ENCODE measurements at regions not wholly inside any gene's neighbourhood (a gene's known extent, or its start where the extent isn't known, plus 50 kb on each side); places are given as distances from the start of the nearest gene placed in this dataset.

DNA sequence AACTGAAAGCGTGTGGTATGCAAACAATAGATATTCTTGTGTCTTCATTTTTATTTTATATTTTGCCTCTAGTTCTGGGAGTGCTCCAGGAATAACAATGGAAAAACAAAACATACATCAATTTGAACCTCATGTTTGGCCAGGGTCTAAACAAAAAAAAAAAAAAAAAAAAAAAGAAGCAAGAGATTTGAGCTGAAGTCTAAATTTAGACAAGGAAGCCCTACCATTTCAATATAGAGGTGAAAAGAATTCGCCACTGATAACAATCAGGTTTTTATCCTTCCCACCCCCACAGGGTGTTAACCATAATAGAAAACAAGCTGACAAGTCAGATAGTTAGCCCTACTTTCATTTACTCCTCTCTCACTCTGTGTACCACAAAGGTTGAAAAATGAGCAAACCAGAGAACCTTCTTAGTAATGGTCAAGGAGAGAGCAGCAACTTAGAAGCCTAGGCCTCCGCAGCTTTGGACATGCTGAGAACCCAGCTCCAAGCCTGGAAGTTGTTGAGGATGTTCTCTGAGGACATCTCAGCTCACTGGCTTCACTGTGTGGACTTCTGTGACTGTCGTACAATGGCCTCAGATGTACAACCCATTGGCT, 118.2 kb upstream of the HMHB1 start (continued):
- TF ChIP-seq AFF4 (CRISPR knock-in tag; IDR thresholded peaks at IDR 0.05; ENCODE audit: borderline replicate concordance) = no peak
- TF ChIP-seq SMAD3 (CRISPR knock-in tag; IDR thresholded peaks at IDR 0.05; ENCODE audit: borderline replicate concordance) = no peak
- TF ChIP-seq NR1H2 (CRISPR knock-in tag; IDR thresholded peaks at IDR 0.05) = no peak
- TF ChIP-seq, protein P1, sequence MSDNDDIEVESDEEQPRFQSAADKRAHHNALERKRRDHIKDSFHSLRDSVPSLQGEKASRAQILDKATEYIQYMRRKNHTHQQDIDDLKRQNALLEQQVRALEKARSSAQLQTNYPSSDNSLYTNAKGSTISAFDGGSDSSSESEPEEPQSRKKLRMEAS (CRISPR knock-in tag; IDR thresholded peaks at IDR 0.05) = no peak
- TF ChIP-seq CREM (CRISPR knock-in tag; IDR thresholded peaks at IDR 0.05) = no peak
- no peak for TF ChIP-seq FOXP1 (CRISPR knock-in tag; IDR thresholded peaks at IDR 0.05; ENCODE audit: borderline replicate concordance)
- TF ChIP-seq, protein P2, sequence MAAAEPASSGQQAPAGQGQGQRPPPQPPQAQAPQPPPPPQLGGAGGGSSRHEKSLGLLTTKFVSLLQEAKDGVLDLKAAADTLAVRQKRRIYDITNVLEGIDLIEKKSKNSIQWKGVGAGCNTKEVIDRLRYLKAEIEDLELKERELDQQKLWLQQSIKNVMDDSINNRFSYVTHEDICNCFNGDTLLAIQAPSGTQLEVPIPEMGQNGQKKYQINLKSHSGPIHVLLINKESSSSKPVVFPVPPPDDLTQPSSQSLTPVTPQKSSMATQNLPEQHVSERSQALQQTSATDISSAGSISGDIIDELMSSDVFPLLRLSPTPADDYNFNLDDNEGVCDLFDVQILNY (CRISPR knock-in tag; IDR thresholded peaks at IDR 0.05) = no peak

GRCh38 chr5:143692342-143692741, 119.6 kb upstream of the HMHB1 start:
- TF ChIP-seq ZNF512 (CRISPR knock-in tag; IDR thresholded peaks at IDR 0.05; ENCODE audit: borderline replicate concordance) (no peak), JUN (CRISPR knock-in tag; IDR thresholded peaks at IDR 0.05) (no peak), NR3C1 (CRISPR knock-in tag; conservative IDR thresholded peaks at IDR 0.05; ENCODE audit: low read depth) (no peak), SOX15 (CRISPR knock-in tag; IDR thresholded peaks at IDR 0.05) (no peak), NFYB (CRISPR knock-in tag; conservative IDR thresholded peaks at IDR 0.05; ENCODE audit: low read depth) (no peak), ZBTB21 (CRISPR knock-in tag; IDR thresholded peaks at IDR 0.05; ENCODE audit: borderline replicate concordance) (no peak), MXD4 (CRISPR knock-in tag; IDR thresholded peaks at IDR 0.05; ENCODE audit: borderline replicate concordance) (no peak), KAT7 (CRISPR knock-in tag; IDR thresholded peaks at IDR 0.05; ENCODE audit: borderline replicate concordance) (no peak), TP53 (CRISPR knock-in tag; IDR thresholded peaks at IDR 0.05) (no peak), ZNF232 (CRISPR knock-in tag; IDR thresholded peaks at IDR 0.05) (no peak), RELA (CRISPR knock-in tag; IDR thresholded peaks at IDR 0.05; ENCODE audit: borderline replicate concordance) (no peak)
- TF ChIP-seq, protein P2 (CRISPR knock-in tag; IDR thresholded peaks at IDR 0.05) = no peak
- ChIA-PET POLR2A (no interaction called here), CTCF (no interaction called here)
- Mint-ChIP-seq H3K4me3 (no peak overlapping the region), H3K4me1 (no peaks in the 10 kb centered on the region), H3K27ac (no peak overlapping the region), H3K27me3 (ENCODE audit: low read depth) (no peaks in the 10 kb centered on the region), H3K36me3 (no peaks in the 10 kb centered on the region), H3K9me3 (peaks cover 6% of the 10 kb centered on the region)
- ATAC-seq = no peak
- no peak for DNase-seq (ENCODE audit: low spot score)
